ENCODE measurements at regions not wholly inside any gene's neighbourhood (a gene's known extent, or its start where the extent isn't known, plus 50 kb on each side); places are given as distances from the start of the nearest gene placed in this dataset.

DNA sequence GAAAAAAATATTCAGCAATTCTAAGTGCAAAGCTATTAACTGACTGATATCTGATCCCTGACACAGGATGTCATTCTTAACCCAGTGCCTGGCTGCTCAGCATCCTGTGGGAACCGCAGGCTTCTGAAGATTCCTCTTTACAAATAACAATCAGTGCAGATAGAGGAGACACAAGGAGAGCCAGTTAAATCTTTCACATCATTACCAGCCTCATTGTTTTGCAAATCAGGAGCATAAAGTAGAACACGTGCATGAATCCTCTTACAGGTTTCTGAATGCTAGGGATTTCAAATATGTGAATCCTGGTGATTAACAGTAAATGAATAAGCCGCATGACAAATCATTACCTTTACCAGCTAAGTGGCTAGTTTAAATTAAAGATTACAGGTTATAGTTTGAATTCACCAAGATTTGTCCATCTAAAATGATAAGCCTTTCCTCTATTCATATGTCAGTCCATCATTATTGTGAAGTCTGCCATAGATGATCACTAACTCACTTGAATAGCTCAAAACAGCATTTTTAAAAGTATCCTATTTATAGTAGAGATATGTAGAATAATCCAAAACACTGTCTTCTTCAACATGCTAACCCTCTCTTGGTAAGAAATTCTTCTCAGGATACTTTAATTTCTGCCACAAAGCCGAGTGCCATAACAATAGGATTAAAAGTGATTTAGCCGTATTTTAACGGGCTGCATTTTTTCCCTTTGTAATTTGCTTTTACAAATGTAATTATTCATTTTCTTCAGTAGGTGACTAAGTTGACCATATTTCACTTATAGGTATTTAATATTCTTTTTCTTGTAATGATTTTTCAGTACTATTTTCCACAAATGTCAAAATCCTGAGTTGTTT is 367.3 kb upstream of the EPHA7 start:
- peak; percentile 63 for DNase-seq (ENCODE audit: low read depth)

GRCh38 chr6:93785694-93786030 is 366.3 kb upstream of the EPHA7 start:
- TF ChIP-seq CTCF (conservative IDR thresholded peaks at IDR 0.05; ENCODE audit: control insufficient read depth, insufficient read depth, low read depth, low read length), result no peak
- peak; percentile 29 for DNase-seq (ENCODE audit: low read depth)
- H3K4me3 ChIP-seq (ENCODE audit: control insufficient read depth, low read depth, low read length), result peak overlapping the region; percentile 42

More for the DNA sequence above, 367.3 kb upstream of the EPHA7 start:
- H3K4me3 ChIP-seq (ENCODE audit: control insufficient read depth, low read depth, low read length), result no peak overlapping the region
- no peak for TF ChIP-seq CTCF (conservative IDR thresholded peaks at IDR 0.05; ENCODE audit: control insufficient read depth, insufficient read depth, low read depth, low read length)

- H3K4me3 ChIP-seq (ENCODE audit: control insufficient read depth, low read depth, low read length), result peak overlapping the region; percentile 42
- TF ChIP-seq CTCF (conservative IDR thresholded peaks at IDR 0.05; ENCODE audit: control insufficient read depth, insufficient read depth, low read depth, low read length), result no peak
- DNase-seq (ENCODE audit: low read depth), result peak; percentile 99
Observed at GRCh38 chr6:93784794-93785693, 365.7 kb upstream of the EPHA7 start.

DNA sequence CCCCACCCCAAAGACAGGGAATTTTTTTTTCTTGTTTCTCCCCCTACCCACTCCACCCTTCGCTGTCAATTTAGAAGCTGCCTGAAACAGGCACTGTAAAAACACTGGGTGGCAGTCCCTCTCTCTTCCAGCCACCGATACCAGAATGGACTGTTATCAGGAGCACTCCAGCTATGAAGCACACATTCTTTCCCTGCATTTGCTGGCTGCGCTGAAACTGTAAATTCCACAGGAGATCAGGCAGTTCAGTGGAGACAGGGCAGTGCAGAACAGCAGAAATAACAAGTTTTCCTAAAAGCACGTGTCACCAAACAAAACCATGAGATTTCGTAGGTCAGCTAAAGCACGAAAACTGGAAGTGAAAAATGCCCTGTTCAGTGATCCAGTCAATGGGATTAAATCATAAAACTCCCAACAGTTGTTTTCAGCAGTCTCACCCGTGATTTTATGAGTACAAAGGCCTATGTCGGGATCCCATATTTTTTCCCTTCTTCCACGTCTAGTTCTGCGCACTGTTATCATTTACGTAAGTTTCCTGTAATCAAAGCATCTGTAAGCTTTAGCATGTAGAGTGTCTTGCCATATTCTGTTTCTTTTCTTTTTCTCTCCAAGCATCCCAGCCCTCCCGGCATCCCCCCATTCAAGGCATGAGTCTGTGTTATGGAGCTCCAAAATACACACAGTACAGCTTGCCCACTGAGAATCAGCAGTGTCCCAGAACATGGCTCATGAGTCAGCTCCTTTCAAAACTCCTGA is 359.9 kb upstream of the EPHA7 start:
- H3K4me3 ChIP-seq (ENCODE audit: control insufficient read depth, low read depth, low read length), result no peak overlapping the region
- peak; percentile 22 for TF ChIP-seq CTCF (conservative IDR thresholded peaks at IDR 0.05; ENCODE audit: control insufficient read depth, insufficient read depth, low read depth, low read length)
- DNase-seq (ENCODE audit: low read depth), result peak; percentile 47

- no peak overlapping the region for H3K4me3 ChIP-seq (ENCODE audit: control insufficient read depth, low read depth, low read length)
- DNase-seq (ENCODE audit: low read depth), result no peak
- no peak for TF ChIP-seq CTCF (conservative IDR thresholded peaks at IDR 0.05; ENCODE audit: control insufficient read depth, insufficient read depth, low read depth, low read length)
Observed at GRCh38 chr6:93759190-93759589, 339.8 kb upstream of the EPHA7 start.

DNA sequence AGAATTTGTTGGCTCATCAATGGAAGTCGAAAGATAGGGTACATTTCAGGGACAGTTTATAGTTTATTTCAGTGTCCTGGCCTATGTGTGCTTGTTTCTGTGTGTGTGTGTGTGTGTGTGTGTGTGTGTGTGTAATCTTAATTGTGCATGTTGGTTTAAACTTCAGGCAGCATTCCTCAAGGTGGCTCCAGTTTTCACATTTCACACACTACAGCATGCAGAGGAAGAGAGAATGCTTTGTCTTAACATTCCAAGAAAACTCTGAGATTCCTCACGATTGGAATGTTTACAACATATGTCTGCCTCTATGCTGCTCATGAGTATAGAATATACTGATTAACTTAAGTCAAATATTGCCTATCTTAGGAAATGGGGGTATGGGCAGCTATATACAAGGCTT is 332.6 kb upstream of the EPHA7 start:
- H3K4me3 ChIP-seq (ENCODE audit: control insufficient read depth, low read depth, low read length), result no peak overlapping the region
- TF ChIP-seq CTCF (conservative IDR thresholded peaks at IDR 0.05; ENCODE audit: control insufficient read depth, insufficient read depth, low read depth, low read length), result no peak
- DNase-seq (ENCODE audit: low read depth), result peak; percentile 7

All from fibroblast of mammary gland (primary cell).